HepG2 (cell line): ENCODE measurements at regions not wholly inside any gene's neighbourhood (a gene's known extent, or its start where the extent isn't known, plus 50 kb on each side); places are given as distances from the start of the nearest gene placed in this dataset.

Source experiments
- ATAC-seq: fragments of 200-7000 bp; cut with Tn5 transposase; 3 replicates; pipeline ENCODE4 v1.9.1; 2020; ENCODE audit warnings: mild to moderate bottlenecking, moderate library complexity
- BruUV-seq: library from RNA; stranded (reverse); fragments of 400-500 nt; replicated peaks from 2 replicates; lab custom pipeline; 2021; lab: Mats Ljungman, UMichigan
- CTCF ChIA-PET: fragments of 300-600 bp; formaldehyde crosslinking; extraction: SDS; loops from one replicate; lab custom pipeline; 2021; ENCODE audit warnings: low total read pairs, inconsistent platforms, low intra/inter-chr PET ratio; lab: Yijun Ruan, JAX
- POLR2A ChIA-PET: fragments of 350-600 bp; sonication (Branson Sonifier 250); formaldehyde crosslinking; loops from one replicate; lab custom pipeline; 2020; ENCODE audit warnings: antibody characterized with exemption, inconsistent platforms; lab: Yijun Ruan, JAX
- DNase-seq: peaks from one replicate; pipeline ENCODE4 v3.0.0-alpha.2; 2015; ENCODE audit warnings: low spot score
- FAIRE-seq: peaks from 3 replicates; lab custom pipeline; 2011; peaks lifted over from hg19 to GRCh38; lab: Jason Lieb, UNC
- H2AFZ ChIP-seq: one replicate; pipeline ENCODE4 v1.6.1; 2011; ENCODE audit warnings: low read length, inconsistent platforms
- H3K27ac ChIP-seq: fragments of 300-600 bp; 3 replicates; pipeline ENCODE4 v1.8.0; 2011; ENCODE audit warnings: mixed run types, mild to moderate bottlenecking, mixed read lengths, low read length, inconsistent platforms; ENCODE audit not compliant: insufficient read depth; ENCODE audit errors: extremely low read length
- H3K27me3 ChIP-seq, 2 experiments: fragments of 200-600 bp in 1 of 2; 2 replicates in 1 of 2; 3 replicates in 1 of 2; pipeline versions ENCODE4 v1.6.0 to v1.8.0; 2011; ENCODE audit warnings: low read length in 2 of 2, mild to moderate bottlenecking in 2 of 2, moderate library complexity in 2 of 2, inconsistent platforms in 1 of 2; ENCODE audit not compliant: insufficient read depth in 2 of 2, control insufficient read depth in 1 of 2
- H3K36me3 ChIP-seq, 2 experiments: fragments of 200-600 bp in 1 of 2; replicated peaks in 1 of 2; 2 replicates in 1 of 2; 3 replicates in 1 of 2; pipeline versions ENCODE4 v1.5.1 to v1.8.0; 2011; ENCODE audit warnings: low read length in 2 of 2, inconsistent platforms in 1 of 2; ENCODE audit not compliant: insufficient read depth in 2 of 2, control insufficient read depth in 1 of 2
- H3K4me1 ChIP-seq: 2 replicates; pipeline ENCODE4 v1.5.1; 2012; ENCODE audit warnings: low read length, inconsistent platforms; ENCODE audit not compliant: insufficient read depth
- H3K4me2 ChIP-seq: 2 replicates; pipeline ENCODE4 v1.6.0; 2011; ENCODE audit warnings: low read depth, low read length, inconsistent platforms
- H3K4me3 ChIP-seq, 3 experiments: fragments of 200-600 bp in 1 of 3; sonication (generic), shearing (Covaris generic) in 1 of 3; replicated peaks in 1 of 3; 2 replicates each; pipeline ENCODE4 v1.5.1; 2011 to 2016; ENCODE audit warnings: low read length in 3 of 3, inconsistent platforms in 2 of 3, low read depth in 2 of 3, mild to moderate bottlenecking in 2 of 3, control low read depth in 1 of 3, mixed read lengths in 1 of 3; ENCODE audit not compliant: insufficient read depth in 1 of 3
- H3K79me2 ChIP-seq: one replicate; pipeline ENCODE4 v1.6.1; 2011; ENCODE audit warnings: low read length, inconsistent platforms; ENCODE audit not compliant: insufficient read depth
- H3K9ac ChIP-seq: 2 replicates; pipeline ENCODE4 v1.6.0; 2011; ENCODE audit warnings: mild to moderate bottlenecking, low read depth, low read length, inconsistent platforms; ENCODE audit not compliant: insufficient read depth
- H3K9me3 ChIP-seq: 2 replicates; pipeline ENCODE4 v1.5.1; 2012; ENCODE audit warnings: mild to moderate bottlenecking, low read length
- H4K20me1 ChIP-seq: 2 replicates; pipeline ENCODE4 v1.6.0; 2011; ENCODE audit warnings: inconsistent platforms, mild to moderate bottlenecking, low read length, moderate library complexity; ENCODE audit not compliant: insufficient read depth
- ARID4A ChIP-seq: sonication (generic); formaldehyde crosslinking; IDR thresholded peaks from 2 replicates; pipeline ENCODE4 v1.5.0; 2020; ENCODE audit warnings: mild to moderate bottlenecking, missing genetic modification reagents, borderline replicate concordance
- MNT ChIP-seq: fragments of 450-650 bp; IDR thresholded peaks from 2 replicates; pipeline ENCODE4 v1.6.1; 2016
- WGBS: methylation state at CpG from one replicate; pipeline ENCODE4 v1.1.6; 2017; ENCODE audit warnings: low lambda C conversion rate; 5-methylcytosine and 5-hydroxymethylcytosine counted together
- in situ Hi-C: cut with HindIII; loops from 2 replicates; pipeline ENCODE4 v1.10.0; 2017; ENCODE audit warnings: low pct_unique_long_range_greater_than_20kb; ENCODE audit not compliant: extremely low pct_ligation_motif_present
- intact Hi-C: fragments of 100-400 bp; cut with micrococcal nuclease; formaldehyde crosslinking; loops from one replicate; pipeline ENCODE4 v1.10.0; 2022; ENCODE audit not compliant: unreplicated experiment

- H3K4me1 ChIP-seq: no peaks in the 10 kb centered on the region
- no peak overlapping the region for H2AFZ ChIP-seq
- no peak overlapping the region for H3K4me3 ChIP-seq
- no peaks in the 10 kb centered on the region for H4K20me1 ChIP-seq
- H3K36me3 ChIP-seq: no peaks in the 10 kb centered on the region
- H3K27ac ChIP-seq: no peak overlapping the region
- no peak overlapping the region for H3K9ac ChIP-seq
- in situ Hi-C loops (no loop called here), intact Hi-C loops (no loop called here)
- ATAC-seq: no peak
- ChIA-PET POLR2A (no interaction called here), CTCF (no interaction called here)
- no peak for FAIRE-seq
- WGBS: 28% methylated on average over 1 of the region's 1 CpG
- H3K79me2 ChIP-seq: no peaks in the 10 kb centered on the region
- H3K27me3 ChIP-seq: no peaks in the 10 kb centered on the region; a peak in 2 of 5 replicates
- no peak for DNase-seq
- H3K4me2 ChIP-seq: no peak overlapping the region
- peak; percentile 97 for TF ChIP-seq MNT
- TF ChIP-seq ARID4A (CRISPR knock-in tag): no peak
- no TSS peak for BruUV-seq
- no peaks in the 10 kb centered on the region for H3K9me3 ChIP-seq
Measured at GRCh38 chr3:107211608-107212007, 165.6 kb upstream of the CCDC54 start.
